Hepatocyte (in vitro differentiated cells): ENCODE measurements at regions not wholly inside any gene's neighbourhood (a gene's known extent, or its start where the extent isn't known, plus 50 kb on each side); places are given as distances from the start of the nearest gene placed in this dataset.

Experiments used
- DNase-seq: peaks from one replicate; pipeline ENCODE4 v3.0.0-alpha.2; 2016; ENCODE audit warnings: low spot score
- H2AFZ ChIP-seq: fragments of 200-600 bp; sonication (generic); 2 replicates; pipeline ENCODE4 v1.6.0; 2016; ENCODE audit warnings: antibody characterized with exemption, mild to moderate bottlenecking
- H3K27ac ChIP-seq: fragments of 200-600 bp; sonication (generic); 2 replicates; pipeline ENCODE4 v1.5.1; 2016; ENCODE audit warnings: mild to moderate bottlenecking
- H3K27me3 ChIP-seq: fragments of 200-600 bp; sonication (generic); 2 replicates; pipeline ENCODE4 v1.6.1; 2016
- H3K36me3 ChIP-seq: fragments of 200-600 bp; sonication (generic); replicated peaks from 2 replicates; pipeline ENCODE4 v1.5.1; 2016; ENCODE audit warnings: low read depth; ENCODE audit not compliant: insufficient read depth
- H3K4me1 ChIP-seq: fragments of 200-600 bp; sonication (generic); 2 replicates; pipeline ENCODE4 v1.5.1; 2016; ENCODE audit warnings: mild to moderate bottlenecking, moderate library complexity; ENCODE audit not compliant: insufficient read depth
- H3K4me2 ChIP-seq: fragments of 200-600 bp; sonication (generic); 2 replicates; pipeline ENCODE4 v1.6.0; 2016
- H3K4me3 ChIP-seq: fragments of 200-600 bp; sonication (generic); 2 replicates; pipeline ENCODE4 v1.5.1; 2016; ENCODE audit warnings: mild to moderate bottlenecking
- H3K79me2 ChIP-seq: fragments of 200-600 bp; sonication (generic); 2 replicates; pipeline ENCODE4 v1.6.0; 2017; ENCODE audit warnings: mild to moderate bottlenecking
- H3K9me2 ChIP-seq: fragments of 200-600 bp; sonication (generic); replicated peaks from 2 replicates; pipeline ENCODE4 v1.6.0; 2017; ENCODE audit warnings: mild to moderate bottlenecking; ENCODE audit not compliant: insufficient read depth
- H3K9me3 ChIP-seq: fragments of 200-600 bp; sonication (generic); 2 replicates; pipeline ENCODE4 v1.5.1; 2016; ENCODE audit warnings: low read depth, mild to moderate bottlenecking
- H4K20me1 ChIP-seq: fragments of 200-600 bp; sonication (generic); 2 replicates; pipeline ENCODE4 v1.6.0; 2016; ENCODE audit warnings: mild to moderate bottlenecking; ENCODE audit not compliant: insufficient read depth, poor library complexity, severe bottlenecking
- EZH2 ChIP-seq: fragments of 200-600 bp; sonication (generic); IDR thresholded peaks from 2 replicates; pipeline ENCODE4 v1.6.1; 2016; ENCODE audit warnings: antibody characterized with exemption, mild to moderate bottlenecking, borderline replicate concordance
- EZH2phosphoT487 ChIP-seq: fragments of 200-600 bp; sonication (generic); IDR thresholded peaks from one replicate; pipeline ENCODE4 v1.6.1; 2018; ENCODE audit warnings: antibody characterized with exemption, mild to moderate bottlenecking, low read depth, moderate library complexity; ENCODE audit not compliant: unreplicated experiment, severe bottlenecking
- WGBS: methylation state at CpG from one replicate; pipeline ENCODE4 v1.1.6; 2016; ENCODE audit warnings: low lambda C conversion rate; ENCODE audit errors: missing lambda C conversion rate; 5-methylcytosine and 5-hydroxymethylcytosine counted together
- TF ChIP-seq, protein P1 (sequence below): fragments of 200-600 bp; sonication (generic); IDR thresholded peaks from 2 replicates; pipeline ENCODE4 v1.5.1; 2016; ENCODE audit warnings: antibody characterized with exemption, mild to moderate bottlenecking; ENCODE audit not compliant: poor library complexity

DNA sequence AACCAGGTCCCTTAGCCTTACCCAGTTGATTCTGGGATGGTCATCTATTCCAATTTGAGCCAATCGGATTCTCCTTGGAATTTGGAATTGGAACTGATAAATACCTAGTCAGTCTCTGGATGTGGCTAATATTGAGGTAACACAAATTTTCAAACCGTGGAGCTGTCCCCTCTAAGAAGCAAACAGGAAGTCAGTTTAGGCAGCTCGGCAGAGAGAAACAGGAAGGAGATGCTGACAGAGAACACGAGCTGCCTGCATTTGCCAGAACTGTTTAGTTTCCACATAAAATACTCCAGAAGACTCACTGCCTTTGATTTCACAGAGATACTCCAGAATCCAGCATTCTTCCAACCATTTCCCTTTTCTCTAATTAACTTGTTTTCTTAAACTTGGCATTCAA, 1024.9 kb downstream of the BCL11A start:
- WGBS: 66% methylated on average over 4 of the region's 4 CpGs
- DNase-seq: no peak

DNA sequence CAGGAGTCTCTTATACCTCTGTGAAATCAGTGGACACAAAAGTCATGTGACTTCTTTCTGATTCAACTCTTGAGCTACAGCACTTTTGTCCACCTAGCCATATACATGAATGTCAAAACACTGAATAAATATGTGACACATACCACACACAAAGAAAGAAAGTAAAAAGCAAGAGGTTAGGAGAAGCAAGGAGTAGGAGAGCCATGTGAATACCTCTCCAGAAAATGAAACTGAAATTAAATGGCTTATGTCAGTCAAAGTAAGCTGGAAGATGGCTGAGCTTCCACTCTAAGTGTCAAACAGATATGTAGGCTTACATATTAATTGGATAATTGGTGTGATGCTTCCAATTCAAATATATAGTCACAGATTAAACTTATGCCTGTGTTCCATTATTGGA, 1050.5 kb downstream of the BCL11A start:
- H3K9me2 ChIP-seq: no peaks in the 10 kb centered on the region
- TF ChIP-seq EZH2phosphoT487 (no peak), EZH2 (no peak)
- TF ChIP-seq, protein P1, sequence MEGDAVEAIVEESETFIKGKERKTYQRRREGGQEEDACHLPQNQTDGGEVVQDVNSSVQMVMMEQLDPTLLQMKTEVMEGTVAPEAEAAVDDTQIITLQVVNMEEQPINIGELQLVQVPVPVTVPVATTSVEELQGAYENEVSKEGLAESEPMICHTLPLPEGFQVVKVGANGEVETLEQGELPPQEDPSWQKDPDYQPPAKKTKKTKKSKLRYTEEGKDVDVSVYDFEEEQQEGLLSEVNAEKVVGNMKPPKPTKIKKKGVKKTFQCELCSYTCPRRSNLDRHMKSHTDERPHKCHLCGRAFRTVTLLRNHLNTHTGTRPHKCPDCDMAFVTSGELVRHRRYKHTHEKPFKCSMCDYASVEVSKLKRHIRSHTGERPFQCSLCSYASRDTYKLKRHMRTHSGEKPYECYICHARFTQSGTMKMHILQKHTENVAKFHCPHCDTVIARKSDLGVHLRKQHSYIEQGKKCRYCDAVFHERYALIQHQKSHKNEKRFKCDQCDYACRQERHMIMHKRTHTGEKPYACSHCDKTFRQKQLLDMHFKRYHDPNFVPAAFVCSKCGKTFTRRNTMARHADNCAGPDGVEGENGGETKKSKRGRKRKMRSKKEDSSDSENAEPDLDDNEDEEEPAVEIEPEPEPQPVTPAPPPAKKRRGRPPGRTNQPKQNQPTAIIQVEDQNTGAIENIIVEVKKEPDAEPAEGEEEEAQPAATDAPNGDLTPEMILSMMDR: no peak
- DNase-seq: no peak
- H2AFZ ChIP-seq: no peak overlapping the region
- no peaks in the 10 kb centered on the region for H3K79me2 ChIP-seq
- H3K4me2 ChIP-seq: no peak overlapping the region
- no peaks in the 10 kb centered on the region for H3K9me3 ChIP-seq
- H3K4me1 ChIP-seq: no peaks in the 10 kb centered on the region
- no peaks in the 10 kb centered on the region for H3K36me3 ChIP-seq
- H4K20me1 ChIP-seq: no peaks in the 10 kb centered on the region
- no peak overlapping the region for H3K27ac ChIP-seq
- H3K4me3 ChIP-seq: no peak overlapping the region
- no peaks in the 10 kb centered on the region for H3K27me3 ChIP-seq

More for the DNA sequence above, 1024.9 kb downstream of the BCL11A start:
- Histone ChIP-seq H2AFZ (no peak overlapping the region), H3K9me3 (no peaks in the 10 kb centered on the region), H3K4me3 (no peak overlapping the region), H4K20me1 (no peaks in the 10 kb centered on the region), H3K36me3 (no peaks in the 10 kb centered on the region), H3K4me1 (no peaks in the 10 kb centered on the region), H3K27ac (no peak overlapping the region), H3K27me3 (no peaks in the 10 kb centered on the region), H3K9me2 (no peaks in the 10 kb centered on the region), H3K79me2 (no peaks in the 10 kb centered on the region), H3K4me2 (no peak overlapping the region)
- TF ChIP-seq EZH2phosphoT487 (no peak), EZH2 (no peak)
- TF ChIP-seq, protein P1: no peak

DNA sequence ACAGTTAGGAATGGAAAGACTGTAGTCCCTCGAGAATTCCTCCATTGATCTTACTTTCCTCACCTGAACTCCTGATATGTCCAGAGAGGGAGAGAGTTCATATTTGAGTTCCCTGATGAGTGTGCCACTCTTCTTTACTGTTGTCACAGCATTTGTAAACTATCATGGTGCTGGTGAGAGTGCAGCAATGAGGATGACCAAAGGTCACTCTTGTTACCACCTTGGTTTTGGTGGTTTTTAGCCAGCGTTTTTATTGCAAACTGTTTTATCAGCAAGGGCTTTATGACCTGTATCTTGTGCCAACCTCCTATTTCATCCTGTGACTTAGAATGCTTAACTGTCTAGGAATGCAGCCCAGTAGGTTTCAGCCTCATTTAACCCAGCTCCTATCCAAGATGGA, 1062.5 kb downstream of the BCL11A start:
- H3K79me2 ChIP-seq: no peaks in the 10 kb centered on the region
- no peak overlapping the region for H2AFZ ChIP-seq

More for the DNA sequence above, 1062.5 kb downstream of the BCL11A start:
- no peak overlapping the region for H3K27ac ChIP-seq
- no peak overlapping the region for H3K4me2 ChIP-seq
- H3K9me3 ChIP-seq: peaks cover 4% of the 10 kb centered on the region
- no peaks in the 10 kb centered on the region for H3K27me3 ChIP-seq
- H4K20me1 ChIP-seq: no peaks in the 10 kb centered on the region
- no peaks in the 10 kb centered on the region for H3K4me1 ChIP-seq
- 73% methylated on average over 2 of the region's 2 CpGs for WGBS
- no peaks in the 10 kb centered on the region for H3K36me3 ChIP-seq
- H3K4me3 ChIP-seq: no peak overlapping the region
- no peaks in the 10 kb centered on the region for H3K9me2 ChIP-seq
- DNase-seq: no peak
- TF ChIP-seq EZH2 (no peak), EZH2phosphoT487 (no peak)
- TF ChIP-seq, protein P1: no peak
